MV-4-11 (cell line): ENCODE measurements at regions not wholly inside any gene's neighbourhood (a gene's known extent, or its start where the extent isn't known, plus 50 kb on each side); places are given as distances from the start of the nearest gene placed in this dataset.
"Not testable (repeated sequence)": the region's sequence is repeated elsewhere in the genome, so short reads cannot be mapped to it uniquely, and the experiment has no call there.

Source experiments
- DNase-seq: peaks from one replicate; lab custom pipeline; 2025; lab: John Stamatoyannopoulos, UW

DNA sequence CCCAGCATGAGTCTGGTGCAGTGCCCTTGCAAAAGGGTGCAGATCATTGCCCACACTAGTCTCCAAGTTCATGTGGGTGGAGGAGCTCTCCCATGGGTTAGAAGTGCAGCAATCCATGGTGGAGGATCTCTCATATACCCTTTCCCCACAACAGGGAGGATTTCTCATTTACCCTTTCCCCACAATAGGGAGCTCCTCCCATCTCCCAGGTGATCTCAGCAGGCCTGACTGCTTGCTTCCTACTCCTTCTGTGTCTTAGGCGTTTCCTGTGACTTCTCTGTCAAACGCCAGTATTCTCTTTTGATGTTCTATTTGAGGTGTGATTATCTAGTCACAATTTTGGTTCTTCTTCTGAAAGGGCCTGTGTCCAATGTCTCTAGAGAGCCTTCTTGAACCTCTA is 133.8 kb upstream of the RFX3 start:
- DNase-seq: no peak

DNA sequence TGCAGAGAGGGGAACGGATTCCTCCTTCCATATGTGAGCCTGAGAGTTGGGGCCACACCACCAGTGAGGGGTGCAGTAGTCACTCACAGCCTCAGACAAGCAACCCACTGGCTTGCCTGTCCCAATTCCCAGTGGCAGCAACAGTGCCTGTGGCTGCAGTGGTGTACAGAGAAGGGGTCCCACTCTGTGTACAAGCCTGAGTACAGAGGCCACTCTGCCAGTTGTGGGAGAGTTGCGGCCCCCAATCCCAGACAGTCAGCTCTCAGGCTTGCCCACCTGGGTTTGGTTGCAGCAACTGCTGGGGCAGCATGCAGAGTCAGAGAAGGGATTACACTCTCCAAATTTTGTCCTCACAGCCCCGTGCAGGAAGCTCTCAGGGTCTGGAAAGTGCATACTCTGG is 133.2 kb upstream of the RFX3 start:
- DNase-seq: no peak

DNA sequence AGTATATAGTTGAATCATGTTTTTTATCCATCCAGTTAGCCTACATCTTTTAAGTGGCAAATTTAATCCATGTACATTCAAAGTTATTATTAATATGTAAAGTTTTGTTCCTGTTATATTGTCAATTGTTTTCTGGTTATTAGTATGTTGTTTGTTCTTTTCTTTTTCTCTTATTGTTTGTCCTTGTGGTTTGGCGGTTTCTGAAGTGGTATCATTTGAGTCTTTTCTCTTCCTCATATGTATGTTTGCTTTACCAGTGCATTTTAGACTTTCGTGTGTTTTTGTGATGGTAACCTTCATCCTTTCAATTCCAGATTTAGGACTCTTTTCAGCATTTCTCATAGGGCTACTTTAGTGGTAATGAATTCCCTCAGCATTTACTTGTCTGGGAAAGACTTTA is 130.4 kb upstream of the RFX3 start:
- DNase-seq: no peak

DNA sequence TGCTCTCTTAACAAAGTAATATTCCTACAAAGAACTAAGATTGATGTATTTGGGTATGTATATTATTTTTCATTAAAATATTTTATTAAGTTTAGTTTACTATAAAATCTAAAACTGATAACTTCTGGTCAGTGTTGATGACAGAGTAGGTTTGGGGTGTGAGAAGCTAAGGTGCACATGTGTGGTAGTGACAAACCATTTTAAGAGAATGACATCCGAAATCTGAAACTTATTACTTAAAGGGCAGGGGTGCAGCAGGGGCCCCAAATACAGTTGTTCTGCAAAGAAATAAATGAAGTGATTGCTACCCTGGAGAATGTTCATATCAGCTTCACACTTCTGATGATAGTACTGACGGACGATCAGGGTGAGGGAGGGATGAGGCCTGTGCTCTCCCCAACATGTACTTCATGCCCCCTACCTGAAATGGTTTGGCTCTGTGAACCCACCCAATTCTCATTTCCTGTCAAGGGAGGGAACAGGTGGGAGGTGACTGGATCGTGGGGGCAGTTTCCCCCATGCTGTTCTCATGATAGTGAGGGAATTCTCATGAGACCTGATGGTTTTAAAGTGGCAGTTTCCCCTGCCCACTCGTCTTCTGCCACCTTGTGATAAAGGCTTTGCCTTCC is 125.3 kb upstream of the RFX3 start:
- no peak for DNase-seq

DNA sequence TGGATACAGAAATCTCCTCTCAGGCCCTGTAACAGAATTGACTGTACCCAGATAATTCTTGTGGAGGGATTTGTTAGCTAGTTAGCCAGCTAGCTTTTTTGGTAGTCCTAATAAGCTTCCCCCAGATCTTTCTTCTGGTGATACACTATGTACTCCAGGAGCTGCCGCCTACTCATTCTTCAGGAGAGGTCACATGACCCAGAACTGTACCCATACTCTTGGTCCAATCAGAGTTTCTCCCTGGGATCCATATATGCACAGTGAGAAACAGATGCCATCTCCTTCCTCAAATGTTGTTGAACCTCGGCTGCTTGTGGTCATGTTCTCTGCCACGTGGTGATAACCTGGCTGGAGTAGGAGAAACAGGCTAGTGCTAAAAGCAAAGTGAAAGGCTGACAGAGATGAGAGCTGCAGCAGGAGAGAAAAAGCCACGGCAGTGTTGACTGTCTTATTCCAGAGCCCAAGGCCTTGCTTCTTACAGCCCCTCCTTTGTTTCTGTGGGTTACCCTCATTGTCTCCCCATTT is 123.0 kb upstream of the RFX3 start:
- DNase-seq: peak; percentile 12

DNA sequence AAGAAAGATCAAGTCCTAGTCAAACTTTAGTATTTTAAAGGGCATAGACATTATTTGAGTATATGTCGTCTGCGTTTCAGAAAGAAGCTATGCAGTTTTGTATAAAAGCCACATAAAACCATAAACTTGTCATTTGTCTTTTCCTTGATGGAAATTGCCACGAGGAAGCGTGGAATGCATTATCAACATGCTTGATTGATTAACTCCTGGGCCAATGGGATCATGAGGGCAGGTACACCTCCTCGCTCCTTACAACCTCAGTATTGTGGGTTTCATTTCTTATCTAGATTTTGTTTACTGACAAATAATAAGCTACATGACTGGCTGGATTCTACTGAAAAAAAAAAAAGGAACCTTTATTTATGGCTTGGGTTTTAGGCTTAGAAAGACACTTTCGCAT is 122.5 kb upstream of the RFX3 start:
- no peak for DNase-seq

DNA sequence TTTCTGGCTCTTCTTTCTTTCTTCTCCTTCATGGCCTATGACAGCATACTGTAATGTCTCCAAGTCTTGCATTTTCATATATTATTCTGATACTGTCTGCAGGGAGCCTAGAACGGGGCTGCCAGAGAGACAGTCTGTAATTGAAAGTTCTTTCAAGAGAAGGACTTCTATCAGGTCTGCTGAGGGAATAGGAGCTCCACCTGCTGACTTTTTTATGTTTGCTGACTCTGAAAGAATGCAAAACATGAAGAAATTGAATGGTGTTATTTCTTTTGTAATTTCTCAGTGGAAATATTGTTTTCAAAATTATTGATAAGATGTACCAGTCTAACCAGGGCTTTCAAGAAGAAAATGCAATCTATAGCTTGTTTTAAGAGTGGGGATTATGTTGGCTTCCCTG is 121.9 kb upstream of the RFX3 start:
- no peak for DNase-seq

DNA sequence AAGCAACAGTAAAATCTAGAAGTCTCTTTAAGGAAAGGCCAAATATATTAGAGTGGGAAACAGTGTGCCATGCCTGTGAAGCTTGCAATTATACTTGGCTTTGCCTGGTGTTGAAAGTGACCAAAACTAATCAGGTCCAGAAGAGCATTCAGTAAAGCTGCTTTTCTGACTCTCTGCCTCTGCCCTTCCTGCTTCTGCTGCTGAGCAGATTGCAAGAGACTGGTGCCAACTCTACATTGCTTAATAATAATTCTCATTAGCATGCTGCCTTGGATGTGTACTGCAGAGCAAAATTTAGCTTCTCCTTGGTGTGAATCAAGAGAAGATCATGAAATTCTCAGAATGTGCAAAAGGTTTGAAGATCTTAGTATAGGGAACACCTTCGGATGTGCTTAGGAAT is 120.4 kb upstream of the RFX3 start:
- DNase-seq: no peak

DNA sequence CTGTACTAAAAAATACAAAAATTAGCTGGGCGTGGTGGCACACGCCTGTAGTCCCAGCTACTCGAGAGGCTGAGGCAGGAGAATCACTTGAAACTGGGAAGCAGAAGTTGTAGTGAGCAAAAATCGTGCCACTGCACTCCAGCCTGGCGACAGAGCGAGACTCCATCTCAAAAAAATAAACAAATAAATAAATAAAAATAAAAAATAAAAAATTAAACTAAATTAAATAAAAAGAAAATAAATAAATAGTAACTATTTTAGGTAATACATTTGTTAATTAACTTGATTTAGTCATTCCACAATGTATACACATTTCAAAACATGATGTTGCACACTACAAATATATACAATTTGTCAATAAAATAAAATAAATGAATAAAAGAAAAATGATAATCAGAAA is 116.3 kb upstream of the RFX3 start:
- DNase-seq: not testable (repeated sequence)

DNA sequence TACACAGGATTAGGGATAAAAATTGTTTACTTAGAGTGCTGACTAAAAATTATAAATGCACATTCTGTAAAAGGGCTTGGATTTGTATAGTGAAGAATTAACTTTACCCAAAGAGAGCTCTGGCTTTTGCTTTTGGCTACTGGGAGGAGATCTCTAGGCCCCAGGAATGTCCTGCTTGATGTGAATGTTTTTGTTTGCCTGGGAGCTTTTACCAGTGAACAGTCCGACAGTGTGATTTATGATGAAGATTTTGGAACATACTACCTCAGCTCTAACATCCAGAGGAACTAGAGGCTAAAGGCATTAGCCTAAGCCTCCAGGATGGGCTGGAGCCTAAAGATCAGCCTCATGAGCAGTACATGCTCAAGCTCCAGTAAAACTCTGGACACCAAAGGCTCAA is 103.7 kb upstream of the RFX3 start:
- DNase-seq: no peak

DNA sequence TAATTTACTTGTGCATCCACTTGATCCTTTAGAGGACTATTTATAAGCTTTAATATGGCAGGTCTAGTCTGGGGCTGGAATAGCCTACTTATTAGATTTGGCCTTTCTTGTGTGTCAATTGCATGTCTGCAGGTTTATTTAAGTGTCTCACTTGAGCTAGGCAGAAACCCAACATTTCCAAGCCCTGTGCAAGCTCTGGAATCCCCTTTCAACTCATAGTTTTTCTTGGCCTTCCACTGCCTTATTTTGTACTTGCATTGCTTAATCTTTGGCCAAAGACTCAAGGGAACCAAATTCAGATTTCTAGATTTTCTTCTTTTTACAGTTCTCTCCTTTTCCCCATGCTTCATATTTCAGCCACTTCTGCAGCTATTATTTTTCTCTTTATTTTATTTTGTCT is 102.4 kb upstream of the RFX3 start:
- DNase-seq: no peak

DNA sequence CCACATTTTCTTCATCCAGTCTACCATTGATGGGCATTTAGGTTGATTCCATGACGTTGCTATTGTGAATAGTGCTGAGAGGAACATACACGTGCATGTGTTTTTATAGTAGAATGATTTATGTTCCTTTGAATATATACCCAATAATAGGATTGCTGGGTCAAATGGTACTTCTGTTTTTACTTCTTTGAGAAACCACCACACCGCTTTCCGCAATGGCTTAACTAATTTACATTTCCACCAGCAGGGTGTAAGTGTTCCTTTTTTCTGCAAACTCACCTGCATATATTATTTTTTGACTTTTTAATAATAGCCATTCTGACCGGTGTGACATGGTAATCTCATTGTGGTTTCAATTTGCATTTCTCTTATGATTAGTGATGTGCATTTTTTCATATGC is 82.2 kb upstream of the RFX3 start:
- no peak for DNase-seq

DNA sequence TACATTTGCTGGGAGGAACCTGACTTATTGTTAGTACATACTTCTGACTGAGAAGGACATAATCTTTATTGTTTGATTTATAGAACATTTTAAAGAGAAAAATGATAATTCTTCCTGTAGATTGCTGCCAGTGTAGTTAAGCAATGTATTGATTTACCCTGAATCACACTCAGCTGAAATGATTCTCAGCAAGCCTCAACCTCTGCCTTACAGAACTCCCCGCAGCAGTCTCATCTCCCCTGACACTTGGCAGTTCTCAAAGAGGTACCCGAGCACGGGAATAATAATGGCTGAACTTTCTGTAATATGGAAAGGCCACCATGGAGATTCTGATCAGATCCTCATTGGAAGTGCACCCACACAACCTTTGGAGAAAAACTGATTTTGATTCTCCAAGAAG is 74.9 kb upstream of the RFX3 start:
- no peak for DNase-seq

DNA sequence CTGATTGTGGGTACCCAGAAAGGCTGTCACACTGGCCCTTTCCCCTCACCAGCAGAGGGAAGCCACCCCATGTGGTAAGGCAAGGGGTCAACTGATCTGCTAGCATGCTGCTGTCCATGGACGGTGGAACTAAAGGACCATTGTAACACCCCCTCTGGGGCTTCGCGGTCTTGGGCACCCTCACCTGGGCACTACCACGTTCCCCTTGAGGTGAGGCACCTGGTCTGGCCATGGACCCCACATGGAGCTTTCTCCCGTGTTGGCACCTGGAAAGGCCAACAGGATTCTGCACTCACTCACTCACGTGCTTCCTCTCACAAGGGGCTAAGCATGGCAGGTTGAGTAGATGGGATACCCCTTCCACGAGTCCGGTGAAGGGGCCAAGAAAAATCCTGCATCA is 72.0 kb upstream of the RFX3 start:
- DNase-seq: no peak

DNA sequence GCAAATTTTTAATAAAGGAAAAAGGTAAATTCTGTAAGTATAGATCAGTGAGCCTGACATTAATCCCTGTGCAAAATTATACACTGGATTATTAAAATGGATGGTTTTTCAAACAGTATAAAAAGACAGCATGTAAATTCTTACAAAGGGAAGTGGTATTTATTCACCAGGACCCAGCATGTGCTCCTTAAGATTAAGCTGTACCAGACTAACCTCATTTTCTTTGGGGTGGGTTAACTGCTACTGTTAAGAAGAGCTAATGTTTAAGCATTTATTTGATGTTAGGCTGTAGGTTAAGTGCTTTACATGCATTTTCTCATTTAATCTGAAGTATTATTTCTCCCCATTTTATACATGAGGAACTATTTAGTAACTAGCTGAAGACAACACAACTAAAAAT is 60.3 kb upstream of the RFX3 start:
- DNase-seq: peak; percentile 36

DNA sequence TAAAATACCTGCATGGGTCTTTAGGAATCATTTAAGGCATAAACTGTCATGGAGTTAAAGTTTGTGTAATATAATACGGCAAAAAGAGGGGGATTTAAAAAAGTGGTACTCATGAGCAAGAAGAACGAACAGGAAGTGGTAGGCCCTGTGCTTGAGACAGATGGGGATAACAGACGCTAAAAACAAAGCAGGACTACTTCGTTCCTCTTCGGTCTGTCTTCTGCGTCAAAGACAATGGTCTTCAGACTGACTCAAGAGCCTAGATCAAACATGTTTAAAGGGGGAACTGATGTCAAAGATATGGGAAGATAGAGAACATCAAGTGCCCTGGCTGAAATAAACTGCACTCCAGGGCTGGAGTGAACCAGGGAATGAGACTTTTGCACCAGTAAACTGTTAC is 59.8 kb upstream of the RFX3 start:
- peak; percentile 83 for DNase-seq

DNA sequence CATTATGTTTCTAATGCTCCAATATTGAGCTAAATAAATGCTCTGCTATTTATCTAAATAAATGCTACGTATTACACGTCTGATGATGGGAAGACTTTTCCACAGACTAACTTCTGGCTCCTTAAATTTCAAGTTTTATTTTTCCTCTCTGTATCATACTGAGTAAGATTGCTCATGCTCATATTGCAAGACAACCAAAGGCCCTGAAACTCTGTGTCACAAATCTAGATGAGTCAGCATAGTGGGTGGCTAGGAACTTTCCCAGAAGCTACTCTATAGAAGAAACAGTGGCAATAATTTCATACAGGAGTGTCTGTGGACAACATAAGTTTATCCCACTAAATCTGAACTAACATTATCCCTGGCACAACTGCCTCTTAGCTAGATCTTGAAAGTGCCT is 53.0 kb upstream of the RFX3 start:
- DNase-seq: peak; percentile 58

DNA sequence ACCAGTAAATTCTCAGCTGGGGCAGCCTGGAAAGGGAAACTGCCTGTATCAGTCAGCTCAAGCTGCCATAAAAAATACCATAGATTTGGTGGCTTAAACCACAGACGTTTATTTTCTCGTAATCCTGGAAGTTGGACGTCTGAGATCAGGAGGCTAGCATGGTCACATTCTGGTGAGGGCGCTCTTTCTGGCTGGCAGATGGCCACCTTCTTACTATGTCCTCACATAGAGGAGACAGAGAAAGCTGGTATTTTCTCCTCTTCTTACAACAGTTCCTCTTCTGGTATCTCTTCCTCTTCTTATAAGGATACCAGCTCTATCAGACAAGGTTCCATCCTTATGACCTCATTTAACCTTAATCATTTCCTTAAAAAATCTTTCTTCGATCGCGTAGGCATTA is 50.5 kb upstream of the RFX3 start:
- DNase-seq: peak; percentile 98

DNA sequence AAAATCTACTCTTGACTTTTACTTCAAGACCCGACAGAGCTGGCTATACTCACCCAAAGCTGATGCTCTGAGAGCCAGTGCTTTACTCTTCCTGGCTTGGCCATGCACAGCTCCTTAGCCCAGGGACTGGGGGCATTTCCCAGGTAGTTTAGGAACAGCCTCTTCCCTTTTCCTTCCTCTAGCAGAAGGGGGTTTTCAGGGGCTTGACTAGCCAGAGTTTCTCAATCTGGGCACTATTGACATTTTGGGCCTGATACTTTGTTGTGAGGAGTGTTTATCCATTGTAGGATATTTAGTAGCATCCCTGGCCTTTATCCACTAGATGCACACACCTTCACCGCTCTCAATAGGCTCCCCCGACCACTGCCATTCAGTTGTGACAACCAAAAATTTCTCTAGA is 50.0 kb upstream of the RFX3 start:
- DNase-seq: no peak
